ENCODE measurements at regions not wholly inside any gene's neighbourhood (a gene's known extent, or its start where the extent isn't known, plus 50 kb on each side); places are given as distances from the start of the nearest gene placed in this dataset.

DNA sequence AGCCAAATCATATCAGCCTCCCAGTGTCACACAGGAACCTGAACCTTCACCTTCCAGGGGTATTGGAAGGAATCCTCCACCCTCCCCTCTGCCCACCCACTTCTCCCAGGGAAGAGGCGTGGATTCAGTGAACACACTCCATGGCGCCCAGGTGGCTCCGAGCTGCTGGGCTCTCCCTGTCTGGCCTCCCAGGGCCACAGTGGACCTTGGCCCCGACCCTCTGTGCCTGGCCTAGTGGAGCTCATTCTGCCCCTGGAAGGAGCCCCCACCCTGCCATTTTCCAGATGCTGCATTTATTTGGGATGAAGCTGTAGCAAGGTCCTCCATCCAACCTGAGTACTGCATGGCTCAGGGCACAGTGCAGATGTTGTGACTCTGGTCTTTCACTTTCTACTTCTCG lies 1340.1 kb downstream of the TBC1D22A start:
- DNase-seq: no peak

DNA sequence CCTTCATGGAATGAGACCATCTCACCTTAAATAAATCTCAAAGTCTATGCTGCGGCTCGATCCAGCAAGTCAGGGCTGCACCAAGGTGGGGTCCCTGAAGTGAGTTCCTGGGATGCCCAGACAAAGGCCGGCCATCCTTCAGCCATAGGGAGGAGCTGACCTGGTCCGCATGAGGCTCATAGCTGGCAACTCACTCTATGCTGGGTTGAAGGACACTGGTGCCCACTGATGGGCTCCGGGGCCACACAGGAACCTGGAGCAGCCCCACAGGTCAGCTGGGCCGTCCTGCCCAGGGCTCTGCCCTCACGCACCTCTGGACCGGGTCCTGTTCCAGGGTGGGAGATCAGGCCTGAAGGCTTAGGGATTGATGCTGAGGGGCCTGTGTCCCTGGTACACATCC lies 1339.3 kb downstream of the TBC1D22A start:
- peak; percentile 32 for DNase-seq

DNA sequence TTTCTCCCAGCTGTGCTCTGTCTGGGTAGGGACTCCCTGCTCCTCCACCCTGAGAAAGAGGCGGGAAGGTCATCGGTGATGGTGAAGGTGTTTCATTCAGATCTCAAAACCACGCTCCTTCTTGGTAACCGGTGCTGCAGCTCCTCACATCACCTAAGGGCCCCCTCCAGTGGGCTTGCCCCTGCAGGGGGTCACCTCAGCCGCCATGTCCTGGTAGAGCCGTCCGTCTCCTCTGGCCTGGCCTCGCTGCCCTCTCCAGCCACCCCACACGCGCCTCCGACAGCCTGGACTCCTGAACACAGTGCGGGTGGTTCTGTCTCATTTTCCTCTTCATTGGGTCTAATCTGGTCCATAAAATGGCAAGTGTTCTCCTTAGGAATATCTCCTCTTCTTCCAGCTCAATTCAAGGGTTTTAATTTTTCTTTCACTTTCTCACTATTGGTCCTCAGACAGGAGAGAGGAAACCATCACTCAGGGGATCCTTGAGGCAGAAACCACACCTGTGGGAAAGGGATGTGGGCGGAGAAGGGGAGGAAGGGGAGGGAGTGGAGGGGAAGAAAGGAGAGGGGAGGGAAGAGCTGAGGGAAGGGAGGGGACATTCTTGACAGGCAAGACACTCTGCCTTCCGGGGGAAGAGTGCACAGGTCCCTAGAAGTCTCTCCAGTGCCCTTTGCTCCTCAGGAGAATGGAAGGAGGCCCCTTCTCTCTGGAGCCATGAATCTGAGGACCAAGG lies 1338.4 kb downstream of the TBC1D22A start:
- DNase-seq: peak; percentile 43

DNA sequence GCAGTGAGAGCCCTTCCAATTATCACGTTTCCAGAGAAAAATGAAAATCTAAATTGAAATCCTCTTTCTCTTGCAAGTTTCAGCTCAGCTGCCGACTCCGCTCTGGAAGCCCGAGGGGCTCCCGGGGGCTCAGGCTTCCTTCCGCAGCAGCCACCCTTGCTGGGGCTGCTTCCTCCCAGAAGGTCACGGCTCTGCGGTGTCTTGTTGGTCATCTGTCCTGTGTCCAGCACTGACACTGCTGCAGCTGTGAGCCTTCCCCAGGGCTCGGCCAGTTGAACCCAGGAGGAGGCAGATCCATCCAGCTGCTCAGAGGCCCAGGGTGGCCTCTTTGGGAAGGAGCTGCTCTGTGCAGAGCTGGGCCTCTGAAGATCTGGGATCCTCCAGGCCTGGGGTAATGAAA lies 1337.2 kb downstream of the TBC1D22A start:
- DNase-seq: peak; percentile 46

DNA sequence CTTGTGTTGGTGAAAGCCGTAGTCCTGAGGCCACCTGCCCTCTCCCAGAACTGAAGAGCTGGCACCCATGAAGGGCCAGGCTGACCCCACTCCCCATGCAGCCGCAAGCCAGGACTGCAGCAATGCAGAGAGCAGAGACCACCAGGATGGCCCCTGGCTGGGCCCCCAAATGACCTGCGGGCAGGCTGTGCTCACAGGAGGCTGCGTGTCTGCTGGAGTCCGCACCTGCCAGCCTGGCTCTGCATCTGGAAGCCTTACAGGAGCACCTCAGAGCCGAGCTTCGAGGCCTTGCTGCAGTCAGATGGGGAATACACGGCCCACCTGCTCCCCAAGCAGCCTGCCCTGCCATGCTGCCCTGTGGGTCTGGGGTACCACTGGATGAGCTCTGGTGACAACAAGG lies 1336.8 kb downstream of the TBC1D22A start:
- peak; percentile 51 for DNase-seq

DNA sequence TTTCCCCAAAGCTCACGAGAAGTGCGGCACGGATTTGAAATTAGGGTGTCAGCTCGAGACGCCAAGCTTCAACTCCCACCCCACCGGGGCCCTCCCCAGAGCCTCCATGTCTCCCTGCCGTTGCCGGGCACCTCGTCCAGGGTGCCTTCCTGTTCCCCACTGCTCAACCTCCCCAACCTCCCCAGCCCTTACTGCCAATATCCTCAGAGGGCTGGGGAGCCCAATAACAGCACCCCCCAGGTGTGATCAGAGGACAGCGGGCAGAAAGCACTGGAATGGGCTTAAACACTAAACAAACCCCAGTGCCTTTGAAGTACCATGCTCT lies 1336.4 kb downstream of the TBC1D22A start:
- DNase-seq: peak; percentile 57

DNA sequence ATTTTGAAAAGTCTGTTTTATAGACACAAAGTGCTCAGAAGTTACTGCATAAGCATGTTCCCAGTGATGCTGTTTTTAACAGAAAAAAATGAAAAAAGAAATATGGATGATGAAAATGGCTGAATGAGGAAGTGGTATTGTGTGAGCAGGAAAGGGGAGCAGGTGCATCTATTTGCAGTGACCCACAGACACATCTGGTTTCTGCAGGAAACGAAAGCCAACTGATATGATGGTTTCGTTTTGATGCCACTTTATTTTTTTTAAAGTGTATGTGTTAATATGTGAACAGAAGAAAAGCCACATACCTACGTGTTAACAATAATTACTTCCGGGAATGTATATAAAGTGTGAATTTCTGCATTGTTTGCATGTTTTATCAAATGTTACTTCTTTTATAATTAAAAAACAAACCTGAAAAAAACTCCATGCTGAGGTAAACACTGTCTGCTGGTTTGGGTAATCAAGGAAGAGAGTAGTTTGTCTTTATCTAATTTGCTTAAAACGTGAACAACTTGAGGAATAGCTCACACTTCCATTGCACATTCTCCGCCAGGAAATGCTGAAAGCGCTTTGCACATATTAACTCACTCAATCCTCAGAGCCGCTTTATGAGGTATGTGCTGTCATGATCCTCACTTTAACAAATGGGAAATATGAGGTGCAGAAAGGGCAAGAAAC lies 1335.9 kb downstream of the TBC1D22A start:
- DNase-seq: peak; percentile 40

DNA sequence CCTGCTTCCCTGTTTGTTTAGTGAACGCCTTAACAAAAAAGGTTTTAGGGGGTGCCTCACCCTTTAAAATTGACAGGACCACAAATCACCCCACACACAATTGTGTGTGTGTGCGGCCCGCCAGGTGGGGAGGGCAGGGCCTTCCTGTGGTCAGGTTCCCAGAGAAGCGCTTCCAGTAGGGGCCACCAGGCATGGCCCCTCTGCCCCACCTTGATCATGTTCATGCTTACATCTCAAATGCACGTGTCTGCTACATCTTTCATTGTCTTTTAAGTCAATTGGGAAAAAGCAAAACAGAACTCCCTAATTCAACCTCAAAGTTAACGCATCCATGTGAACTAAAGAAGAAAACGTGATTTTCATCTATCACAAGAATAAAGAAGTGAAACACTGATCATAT lies 1335.3 kb downstream of the TBC1D22A start:
- DNase-seq: no peak

DNA sequence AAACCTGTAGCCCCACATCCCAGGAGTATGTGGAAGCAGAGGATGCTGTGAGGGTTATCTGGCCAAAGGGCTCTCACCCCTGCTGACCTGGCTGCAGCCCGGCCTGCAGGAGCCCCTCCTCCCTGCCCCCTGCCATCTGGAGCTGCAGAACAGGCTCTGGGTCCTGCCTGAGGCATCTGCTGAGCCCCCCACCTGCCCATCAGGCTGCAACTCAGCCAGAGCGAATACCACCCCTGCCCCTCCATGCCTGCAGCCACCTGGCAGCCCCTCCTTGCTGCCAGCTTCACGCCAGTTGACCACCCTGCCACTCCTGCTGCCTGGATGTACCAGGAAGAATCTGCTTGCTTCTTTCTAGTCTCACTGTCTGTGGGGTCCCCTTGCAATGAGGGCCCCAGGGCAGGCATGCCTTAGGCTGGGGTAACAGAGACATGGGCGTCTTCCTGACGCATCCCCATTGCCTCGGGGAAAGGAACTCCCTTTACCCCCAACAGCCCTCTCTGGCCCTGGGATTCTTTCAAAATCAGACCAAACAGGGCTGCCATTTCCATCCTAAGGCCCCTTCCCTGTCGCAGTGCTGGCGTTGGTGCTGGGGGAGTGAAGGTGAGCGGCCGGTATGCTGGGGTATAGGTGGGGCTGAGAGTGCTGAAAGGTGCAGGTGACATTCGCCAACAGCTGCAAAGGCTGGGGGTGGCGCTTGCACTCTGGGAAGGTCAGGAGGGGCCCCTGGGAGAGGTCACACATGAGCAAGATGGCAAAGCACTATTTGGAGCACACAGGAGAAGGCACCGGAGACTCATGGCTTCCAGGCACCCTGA lies 1334.6 kb downstream of the TBC1D22A start:
- peak; percentile 52 for DNase-seq

DNA sequence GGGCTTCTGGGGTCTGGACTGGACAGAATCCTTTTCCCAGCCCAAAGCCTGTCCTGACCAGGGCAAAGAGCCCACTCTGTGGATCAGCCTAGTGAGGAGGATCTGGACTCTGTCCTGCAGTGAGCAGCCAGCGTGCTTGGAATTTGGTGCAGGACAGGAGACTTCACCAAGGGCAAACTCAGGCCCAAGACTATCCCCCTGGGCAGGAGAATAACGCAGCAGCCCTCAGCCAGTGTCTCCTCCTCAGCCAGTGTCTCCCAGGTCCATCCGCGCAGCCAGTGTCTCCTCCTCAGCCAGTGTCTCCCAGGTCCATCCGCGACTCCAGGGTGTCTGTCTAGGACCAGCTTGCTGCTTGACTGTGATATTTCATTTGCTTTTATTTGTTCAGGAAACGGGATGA lies 1334.0 kb downstream of the TBC1D22A start:
- DNase-seq: peak; percentile 43

DNA sequence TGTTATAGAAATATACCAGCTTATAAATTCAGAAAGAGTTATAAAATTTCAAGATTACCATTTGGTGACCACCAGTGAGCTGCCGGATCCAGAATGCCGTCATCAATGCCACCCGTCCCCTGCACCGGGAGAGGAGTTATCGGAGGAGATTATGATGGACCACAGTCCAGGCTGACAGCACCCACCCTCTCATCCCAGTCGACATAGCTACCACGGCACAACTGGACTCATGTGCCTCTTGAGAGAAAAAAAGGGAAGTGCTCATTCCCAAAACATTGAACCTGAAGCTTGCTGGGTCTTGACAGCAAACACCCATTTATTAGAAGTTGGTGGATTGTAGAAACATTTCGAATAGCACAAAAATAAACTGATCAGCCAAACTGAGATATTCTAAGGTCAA lies 1331.5 kb downstream of the TBC1D22A start:
- peak; percentile 4 for DNase-seq

DNA sequence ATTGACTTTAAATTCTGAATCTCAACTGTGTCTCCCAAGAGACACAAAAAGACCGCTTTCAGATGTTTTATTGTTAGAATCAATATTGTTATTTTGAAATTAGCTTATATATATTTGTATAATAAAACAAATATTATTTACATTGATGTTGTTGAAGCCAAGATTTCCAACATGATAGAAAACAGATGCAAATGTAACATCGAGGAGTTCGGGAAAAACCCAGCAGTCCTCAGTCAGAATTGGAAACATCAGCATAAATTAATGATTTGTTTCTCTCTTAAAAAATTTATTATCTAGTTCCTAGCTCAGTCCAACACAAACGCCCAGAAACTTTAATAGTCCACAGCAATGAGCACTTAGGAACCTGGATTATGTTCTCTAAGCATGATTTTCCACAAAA lies 1330.4 kb downstream of the TBC1D22A start:
- no peak for DNase-seq

DNA sequence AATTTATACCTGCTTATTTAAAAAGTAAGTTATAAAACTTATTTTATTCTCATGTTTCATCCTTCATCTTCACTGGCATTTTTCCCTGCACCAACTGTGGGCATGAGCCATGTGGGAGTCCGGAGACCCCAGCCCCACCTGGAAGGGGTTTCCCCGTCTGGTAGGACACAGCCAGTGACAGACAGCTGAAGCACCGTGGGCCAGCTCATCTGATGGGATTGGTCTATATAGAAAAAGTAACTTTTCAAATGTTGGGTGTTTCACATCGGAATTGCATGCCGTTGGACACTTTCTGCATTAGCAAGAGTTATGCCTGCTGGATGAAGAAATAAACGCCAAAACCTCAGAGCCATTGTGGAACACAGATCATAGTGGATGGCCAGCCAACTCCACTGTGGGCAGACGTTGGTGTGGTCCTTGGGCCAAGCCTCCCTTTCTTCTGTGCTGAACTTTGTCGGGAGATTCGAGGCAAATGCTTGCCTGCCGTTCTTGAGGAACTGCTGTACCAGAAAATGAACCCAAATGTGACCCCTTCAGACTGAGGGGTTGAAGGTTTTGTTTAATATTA lies 1329.3 kb downstream of the TBC1D22A start:
- DNase-seq: peak; percentile 15

DNA sequence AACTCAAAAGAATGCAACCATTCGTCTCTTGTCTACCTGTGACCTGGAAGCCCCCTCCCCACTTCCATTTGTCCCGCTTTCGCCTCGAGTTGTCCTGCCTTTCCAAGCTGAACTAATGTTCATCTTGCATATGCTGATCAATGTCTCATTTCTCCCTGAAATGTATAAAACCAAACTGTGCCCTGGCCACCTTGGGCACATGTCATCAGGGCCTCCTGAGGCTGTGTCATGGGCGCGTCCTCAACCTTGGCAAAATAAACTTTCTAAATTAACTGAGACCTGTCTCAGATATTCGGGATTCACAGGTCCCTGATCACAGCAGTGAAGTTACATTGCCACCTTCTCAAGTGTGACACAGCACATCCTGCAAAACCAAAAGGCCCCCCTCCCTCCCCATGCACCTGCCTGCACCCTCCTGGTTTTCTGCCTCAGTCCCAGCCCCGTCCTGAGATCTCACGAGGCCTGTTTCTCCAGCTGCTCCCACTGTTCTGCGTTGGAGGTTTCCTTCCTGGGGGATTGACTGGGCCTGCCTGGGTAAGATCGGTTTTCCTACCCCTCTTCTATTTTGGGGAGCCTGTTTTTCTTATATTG lies 1328.7 kb downstream of the TBC1D22A start:
- DNase-seq: peak; percentile 30

DNA sequence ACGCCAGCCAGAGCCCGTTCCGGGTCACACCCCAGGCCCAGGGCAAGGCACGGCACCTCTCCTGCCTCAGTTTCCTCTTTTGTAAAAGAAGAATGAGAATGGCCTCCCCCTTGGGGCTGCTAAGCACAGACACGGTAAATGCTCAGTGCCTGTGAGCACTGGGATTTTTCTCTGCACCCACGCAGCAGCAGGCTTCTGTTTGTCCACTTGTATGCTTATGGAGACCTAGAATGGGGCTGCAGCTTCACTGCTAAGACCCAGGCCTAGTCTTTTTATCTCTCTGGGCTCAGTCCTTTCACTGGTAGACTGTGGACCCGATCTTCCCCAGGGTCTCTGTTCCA lies 1327.9 kb downstream of the TBC1D22A start:
- peak; percentile 43 for DNase-seq

DNA sequence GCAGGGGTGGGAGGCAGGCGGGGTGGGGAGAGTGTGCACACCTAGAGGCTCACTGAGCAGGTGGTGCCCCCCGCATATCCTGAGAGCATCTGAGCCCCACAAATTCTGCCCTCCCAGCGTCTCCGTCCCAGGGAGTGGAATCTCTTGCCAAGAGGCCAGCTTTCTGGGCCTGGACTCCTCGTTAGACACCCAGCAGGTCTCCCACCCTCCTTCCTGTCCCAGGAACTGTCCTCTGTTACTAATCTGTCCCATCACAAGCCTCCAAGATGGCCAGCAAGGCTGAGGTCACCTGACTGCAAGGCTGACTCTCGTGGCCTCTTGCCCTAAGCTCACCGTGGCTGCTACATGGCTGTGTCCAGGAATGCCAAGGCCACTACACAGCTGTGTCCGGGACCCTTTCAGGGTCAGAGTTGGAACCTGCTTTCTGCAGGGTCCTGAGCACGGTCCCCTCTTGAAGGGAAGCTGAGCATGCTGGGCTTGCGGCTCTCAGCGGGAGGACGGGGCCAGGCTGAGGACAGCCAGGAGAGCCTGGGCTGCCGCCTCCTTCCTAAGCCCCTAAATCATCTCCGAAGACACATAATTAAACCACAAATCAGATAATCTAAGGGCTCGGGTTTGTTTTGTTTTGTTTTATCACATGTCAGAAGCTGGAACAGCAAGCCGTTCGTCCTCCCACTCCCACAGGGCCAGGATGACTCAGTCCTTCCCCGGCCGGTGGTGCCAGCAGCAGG lies 1327.3 kb downstream of the TBC1D22A start:
- peak; percentile 37 for DNase-seq

DNA sequence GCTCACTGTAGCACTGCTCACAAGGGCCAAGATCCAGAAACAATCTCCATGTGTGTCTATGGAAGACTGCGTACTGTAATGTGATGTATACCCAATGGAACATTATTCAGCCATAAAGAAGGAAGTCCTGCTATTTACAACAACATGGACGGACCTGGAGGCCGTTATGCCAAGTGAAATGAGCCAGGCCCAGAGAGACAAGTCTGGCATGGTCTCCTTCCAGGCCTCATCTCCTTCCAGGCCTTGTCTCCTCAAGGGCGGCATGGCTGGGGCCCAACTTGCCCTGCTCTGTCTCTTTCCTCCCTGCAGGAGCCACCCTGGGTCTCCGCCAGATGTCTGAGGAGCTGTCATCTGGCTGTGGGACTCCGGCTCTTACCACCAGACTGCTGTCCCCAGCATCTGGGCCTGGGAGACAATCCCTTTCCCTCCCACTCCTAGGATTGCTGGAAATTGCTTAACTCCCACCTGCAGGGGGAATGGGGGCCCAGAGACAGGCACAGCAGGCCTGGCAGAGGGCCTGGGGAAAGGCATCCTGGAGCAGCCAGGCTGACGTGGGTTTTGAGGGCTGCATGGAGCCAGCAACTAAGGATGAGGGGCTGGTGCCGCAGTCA lies 1326.6 kb downstream of the TBC1D22A start:
- no peak for DNase-seq

DNA sequence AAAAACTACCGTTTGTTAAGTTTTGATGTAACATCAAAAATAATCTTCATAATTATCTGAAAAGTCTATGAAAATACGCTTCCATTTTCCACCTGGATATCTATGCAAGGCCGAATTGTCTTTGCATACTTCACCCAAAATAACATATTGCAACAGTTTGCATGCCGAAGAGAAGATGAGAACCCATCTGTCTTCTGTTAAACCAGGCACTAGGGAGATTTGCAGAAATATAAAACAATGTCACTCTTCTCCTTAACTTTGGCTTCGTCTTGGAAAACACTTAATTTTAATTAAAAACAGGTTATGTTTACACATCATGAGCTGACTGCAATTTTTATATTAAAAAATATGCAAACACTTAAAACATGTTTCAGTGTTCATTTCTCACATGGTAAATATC lies 1325.8 kb downstream of the TBC1D22A start:
- DNase-seq: no peak

DNA sequence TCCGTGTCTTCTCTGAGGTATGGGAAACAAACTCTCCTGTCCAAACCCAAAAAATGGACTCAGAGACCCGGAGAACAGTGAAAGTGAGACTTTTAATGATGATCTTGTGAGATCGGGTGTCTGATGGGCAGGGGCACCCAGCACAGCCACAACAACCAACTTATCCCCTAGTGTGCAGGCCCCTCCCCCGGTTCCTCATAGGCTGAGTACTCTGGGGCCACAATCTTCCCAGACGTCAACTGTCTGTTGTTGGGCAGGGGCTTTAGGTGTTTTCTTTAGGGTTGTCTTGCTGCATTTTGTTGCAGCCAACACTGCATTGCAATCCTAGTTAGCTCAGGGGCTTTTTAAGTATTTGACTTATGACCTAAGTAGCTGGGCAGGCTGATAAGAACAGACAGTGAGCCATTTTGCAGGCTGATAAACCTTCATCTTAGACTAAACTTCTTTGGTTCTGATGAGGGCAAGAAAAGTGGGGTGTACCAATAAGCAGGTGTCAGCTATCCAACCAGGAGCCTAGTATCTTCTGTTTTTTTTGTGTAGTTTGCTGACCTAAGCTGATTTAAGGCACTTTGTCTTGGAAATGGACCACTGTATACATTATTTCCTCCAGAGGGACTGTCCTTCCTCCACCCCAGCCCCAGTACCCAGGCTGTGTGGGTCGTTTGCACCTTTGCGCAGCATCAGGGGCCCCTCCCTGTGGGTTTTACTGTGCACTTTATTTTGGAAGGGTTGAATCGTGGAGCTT lies 1323.6 kb downstream of the TBC1D22A start:
- no peak for DNase-seq

DNA sequence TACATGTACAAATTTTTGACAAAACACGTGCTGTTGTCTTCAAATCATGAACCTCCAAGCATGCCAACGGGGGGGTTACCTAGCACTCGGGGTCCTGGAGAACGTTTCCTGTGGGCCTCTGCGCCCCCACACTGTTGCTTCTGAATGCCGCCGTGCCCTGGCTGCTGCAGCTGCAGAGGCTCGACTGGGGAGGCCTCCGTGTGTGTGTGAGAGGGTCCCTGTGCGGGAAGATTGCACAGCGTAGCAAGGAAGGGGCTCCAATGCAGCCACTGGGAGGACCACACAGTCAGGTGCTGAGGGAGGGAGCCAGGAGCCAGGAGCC lies 1322.2 kb downstream of the TBC1D22A start:
- no peak for DNase-seq

DNA sequence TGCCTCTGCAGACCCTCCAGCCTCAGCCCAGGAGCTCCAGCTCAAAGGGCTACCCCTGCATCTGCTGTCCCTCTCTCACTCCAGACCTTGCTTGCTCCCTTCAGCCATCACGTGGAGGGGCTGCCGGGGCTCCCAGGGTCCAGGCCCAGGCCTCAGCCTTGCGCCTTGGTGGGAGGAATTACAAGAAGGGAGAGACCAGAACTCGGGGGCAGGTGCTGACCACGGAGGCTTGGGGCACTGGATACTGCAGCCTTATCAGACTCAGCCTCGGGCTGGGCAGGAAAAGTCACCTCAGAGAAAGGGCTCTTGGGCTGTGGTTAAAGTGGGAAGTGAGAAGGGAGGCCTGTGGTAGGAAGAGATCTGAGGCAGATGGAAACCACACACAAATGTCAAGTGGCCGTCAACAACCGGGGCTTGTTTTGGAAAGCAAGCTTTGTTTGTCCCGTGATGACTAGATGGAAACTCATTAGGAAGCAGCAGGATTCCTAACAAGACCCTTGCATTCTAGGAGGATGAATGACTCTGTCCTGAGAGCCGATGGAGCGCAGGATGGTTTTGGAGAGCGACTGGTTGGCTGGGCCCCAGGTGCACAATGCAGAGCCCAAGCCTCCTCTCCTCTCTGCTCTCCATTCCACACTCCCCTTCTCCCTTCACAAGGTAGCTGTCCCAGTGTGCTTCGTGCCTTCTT lies 1321.7 kb downstream of the TBC1D22A start:
- no peak for DNase-seq
